ENCODE measurements at regions not wholly inside any gene's neighbourhood (a gene's known extent, or its start where the extent isn't known, plus 50 kb on each side); places are given as distances from the start of the nearest gene placed in this dataset.

DNA sequence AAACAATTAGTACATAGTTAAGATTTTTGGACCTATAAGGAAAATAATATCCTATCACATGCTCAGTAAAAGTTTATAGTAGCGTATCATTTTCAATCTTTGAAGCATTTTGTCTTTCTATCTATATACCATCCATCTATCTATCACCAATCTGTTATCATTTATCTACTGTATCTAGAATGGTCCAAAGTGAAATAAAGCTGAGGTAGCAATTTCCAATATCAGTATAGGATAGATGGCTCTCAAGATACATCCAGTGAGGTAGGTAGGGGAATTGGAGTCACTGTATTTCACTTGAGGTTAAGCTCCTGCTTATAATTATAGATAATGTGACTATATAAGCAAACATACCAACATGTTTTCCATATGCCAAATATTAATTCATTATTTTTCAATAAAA, 889.1 kb upstream of the CTNND2 start:
- TF ChIP-seq, protein P1, sequence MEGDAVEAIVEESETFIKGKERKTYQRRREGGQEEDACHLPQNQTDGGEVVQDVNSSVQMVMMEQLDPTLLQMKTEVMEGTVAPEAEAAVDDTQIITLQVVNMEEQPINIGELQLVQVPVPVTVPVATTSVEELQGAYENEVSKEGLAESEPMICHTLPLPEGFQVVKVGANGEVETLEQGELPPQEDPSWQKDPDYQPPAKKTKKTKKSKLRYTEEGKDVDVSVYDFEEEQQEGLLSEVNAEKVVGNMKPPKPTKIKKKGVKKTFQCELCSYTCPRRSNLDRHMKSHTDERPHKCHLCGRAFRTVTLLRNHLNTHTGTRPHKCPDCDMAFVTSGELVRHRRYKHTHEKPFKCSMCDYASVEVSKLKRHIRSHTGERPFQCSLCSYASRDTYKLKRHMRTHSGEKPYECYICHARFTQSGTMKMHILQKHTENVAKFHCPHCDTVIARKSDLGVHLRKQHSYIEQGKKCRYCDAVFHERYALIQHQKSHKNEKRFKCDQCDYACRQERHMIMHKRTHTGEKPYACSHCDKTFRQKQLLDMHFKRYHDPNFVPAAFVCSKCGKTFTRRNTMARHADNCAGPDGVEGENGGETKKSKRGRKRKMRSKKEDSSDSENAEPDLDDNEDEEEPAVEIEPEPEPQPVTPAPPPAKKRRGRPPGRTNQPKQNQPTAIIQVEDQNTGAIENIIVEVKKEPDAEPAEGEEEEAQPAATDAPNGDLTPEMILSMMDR (IDR thresholded peaks at IDR 0.05; ENCODE audit: low read depth, low read length, poor library complexity, severe bottlenecking), result no peak
- TF ChIP-seq EZH2phosphoT487 (IDR thresholded peaks at IDR 0.05; ENCODE audit: borderline replicate concordance, low read length), result no peak

Data from DOHH2 (cell line).